Activated T-cell treated with anti-CD3 and anti-CD28 coated beads, Interleukin-2, amount 50 U/mL, for 4 hours (primary cell): ENCODE measurements at regions not wholly inside any gene's neighbourhood (a gene's known extent, or its start where the extent isn't known, plus 50 kb on each side); places are given as distances from the start of the nearest gene placed in this dataset.
"Not testable (repeated sequence)": the region's sequence is repeated elsewhere in the genome, so short reads cannot be mapped to it uniquely, and the experiment has no call there.

Experiments used
- ATAC-seq, 2 donors: fragments of 200-7000 bp; cut with Tn5 transposase; one replicate each; pipeline ENCODE4 v1.10.0; 2021
- DNase-seq: peaks from one replicate; pipeline ENCODE4 v3.0.0-alpha.2; 2020
- H3K27me3 Mint-ChIP-seq: one replicate; pipeline ENCODE4 v1.8.0; 2021; ENCODE audit warnings: low read depth, mixed read lengths
- H3K36me3 Mint-ChIP-seq: one replicate; pipeline ENCODE4 v1.8.0; 2022; ENCODE audit warnings: mixed read lengths; ENCODE audit not compliant: insufficient read depth
- H3K4me1 Mint-ChIP-seq: one replicate; pipeline ENCODE4 v1.8.0; 2021; ENCODE audit warnings: low read depth, mixed read lengths
- H3K4me3 Mint-ChIP-seq: one replicate; pipeline ENCODE4 v1.8.0; 2021; ENCODE audit warnings: mild to moderate bottlenecking, moderate library complexity, mixed read lengths
- H3K9me3 Mint-ChIP-seq: one replicate; pipeline ENCODE4 v1.8.0; 2021; ENCODE audit warnings: mixed read lengths

- no peak for DNase-seq
- no peaks in the 10 kb centered on the region for H3K27me3 Mint-ChIP-seq
- H3K36me3 Mint-ChIP-seq: no peaks in the 10 kb centered on the region
- ATAC-seq: no peak
- no peak overlapping the region for H3K4me3 Mint-ChIP-seq
- H3K4me1 Mint-ChIP-seq: no peaks in the 10 kb centered on the region
- peaks cover 3% of the 10 kb centered on the region for H3K9me3 Mint-ChIP-seq
These were observed 820.1 kb downstream of the TMTC2 start for GRCh38 chr12:83506841-83507240.

DNA sequence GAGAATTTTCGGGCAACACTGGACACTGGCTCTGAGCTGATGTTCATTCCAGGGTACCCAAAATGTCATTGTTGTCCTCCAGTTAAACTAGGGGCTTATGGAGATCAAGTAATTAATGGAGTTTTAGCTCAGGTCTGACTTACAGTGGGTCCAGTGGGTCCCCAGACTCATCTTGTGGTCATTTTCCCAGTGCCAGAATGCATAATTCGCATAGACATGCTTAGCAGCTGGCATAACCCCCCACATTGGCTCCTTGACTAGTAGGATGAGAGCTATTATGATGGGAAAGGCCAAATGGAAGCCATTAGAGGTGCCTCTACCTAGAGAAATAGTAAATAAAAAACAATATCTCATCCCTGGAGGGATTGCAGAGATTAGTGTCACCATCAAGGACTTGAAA lies 818.9 kb downstream of the TMTC2 start:
- DNase-seq (no peak), ATAC-seq (no peak)
- H3K9me3 Mint-ChIP-seq: peaks cover 8% of the 10 kb centered on the region
- no peaks in the 10 kb centered on the region for H3K27me3 Mint-ChIP-seq
- no peak overlapping the region for H3K4me3 Mint-ChIP-seq
- H3K4me1 Mint-ChIP-seq: no peaks in the 10 kb centered on the region
- no peaks in the 10 kb centered on the region for H3K36me3 Mint-ChIP-seq

GRCh38 chr12:83499894-83500293 lies 813.2 kb downstream of the TMTC2 start:
- H3K27me3 Mint-ChIP-seq, ATAC-seq, H3K4me3 Mint-ChIP-seq, H3K4me1 Mint-ChIP-seq, H3K9me3 Mint-ChIP-seq, DNase-seq, H3K36me3 Mint-ChIP-seq: not testable (repeated sequence)

- DNase-seq (no peak), ATAC-seq (no peak)
- Mint-ChIP-seq H3K9me3 (no peaks in the 10 kb centered on the region), H3K27me3 (no peaks in the 10 kb centered on the region), H3K4me3 (no peak overlapping the region), H3K4me1 (no peaks in the 10 kb centered on the region), H3K36me3 (no peaks in the 10 kb centered on the region)
These were observed 791.0 kb downstream of the TMTC2 start for GRCh38 chr12:83477696-83478095.

DNA sequence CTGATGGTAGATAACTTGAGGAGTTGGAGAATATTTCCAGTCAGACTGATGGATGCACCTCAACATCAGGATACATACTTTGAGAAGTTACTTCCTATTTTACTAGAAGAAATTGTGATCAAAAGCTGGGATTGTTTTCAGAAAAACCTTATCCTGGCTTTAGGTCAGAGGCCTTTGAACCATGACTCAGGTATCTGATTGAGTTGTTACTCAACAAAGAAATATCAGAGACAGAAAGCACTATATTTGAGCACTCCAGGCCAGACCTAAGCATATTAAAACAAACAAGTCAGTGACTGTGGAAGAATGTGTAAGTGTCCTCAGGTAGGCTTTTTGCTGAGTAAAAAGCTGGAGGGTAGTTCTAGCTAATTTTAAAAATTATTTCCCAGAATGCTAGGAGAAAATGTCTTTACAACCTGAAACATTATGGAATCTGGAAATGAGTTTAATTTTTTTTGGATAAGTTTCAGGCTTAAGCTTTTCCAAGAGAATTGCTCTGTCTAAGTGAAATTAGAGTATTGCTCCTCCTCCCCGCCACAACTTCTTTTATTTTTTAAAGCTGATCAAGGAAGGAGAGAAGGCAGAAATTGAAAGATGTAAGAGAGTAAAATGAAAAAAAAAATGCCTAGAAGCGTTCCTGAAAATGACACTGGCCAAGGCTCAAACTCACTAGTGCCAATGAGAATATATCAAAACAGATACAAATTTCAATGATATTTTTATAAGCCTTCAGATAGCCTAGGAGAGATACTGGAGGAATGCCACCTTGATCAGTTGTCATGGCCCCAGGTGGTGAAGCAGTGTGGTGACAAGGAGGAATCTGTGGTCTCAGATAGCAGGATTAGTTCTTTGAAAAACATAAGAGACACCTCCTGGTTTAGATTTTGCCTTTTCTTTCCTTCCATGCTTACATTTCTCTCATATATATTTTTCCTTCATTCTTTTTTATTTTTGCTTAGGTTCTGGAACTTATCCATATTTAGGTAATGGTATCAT lies 790.3 kb downstream of the TMTC2 start:
- H3K4me3 Mint-ChIP-seq: no peak overlapping the region
- no peaks in the 10 kb centered on the region for H3K36me3 Mint-ChIP-seq
- ATAC-seq (no peak), DNase-seq (no peak)
- H3K4me1 Mint-ChIP-seq: no peaks in the 10 kb centered on the region
- H3K9me3 Mint-ChIP-seq: no peaks in the 10 kb centered on the region
- no peaks in the 10 kb centered on the region for H3K27me3 Mint-ChIP-seq

DNA sequence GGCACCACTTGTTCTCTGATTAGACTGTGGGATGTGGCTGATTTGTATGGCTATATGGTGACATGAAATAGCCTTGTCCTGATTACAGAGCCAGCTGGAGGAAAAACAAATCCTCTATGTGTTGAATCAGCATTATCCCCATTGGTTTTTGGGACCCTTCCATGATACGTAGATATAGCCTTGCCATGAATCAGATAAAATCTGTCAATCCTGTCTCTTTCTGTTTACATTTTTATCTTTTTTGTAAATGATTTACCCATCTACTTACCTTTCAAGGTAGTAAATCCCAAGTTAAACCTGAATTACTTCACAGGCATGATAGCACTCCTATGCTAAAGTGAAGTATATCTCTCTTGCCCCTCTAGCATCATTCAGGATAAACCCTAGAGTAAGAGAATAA lies 789.3 kb downstream of the TMTC2 start:
- Mint-ChIP-seq H3K4me3 (no peak overlapping the region), H3K4me1 (no peaks in the 10 kb centered on the region), H3K9me3 (no peaks in the 10 kb centered on the region), H3K27me3 (no peaks in the 10 kb centered on the region), H3K36me3 (no peaks in the 10 kb centered on the region)
- no peak for ATAC-seq
- no peak for DNase-seq

DNA sequence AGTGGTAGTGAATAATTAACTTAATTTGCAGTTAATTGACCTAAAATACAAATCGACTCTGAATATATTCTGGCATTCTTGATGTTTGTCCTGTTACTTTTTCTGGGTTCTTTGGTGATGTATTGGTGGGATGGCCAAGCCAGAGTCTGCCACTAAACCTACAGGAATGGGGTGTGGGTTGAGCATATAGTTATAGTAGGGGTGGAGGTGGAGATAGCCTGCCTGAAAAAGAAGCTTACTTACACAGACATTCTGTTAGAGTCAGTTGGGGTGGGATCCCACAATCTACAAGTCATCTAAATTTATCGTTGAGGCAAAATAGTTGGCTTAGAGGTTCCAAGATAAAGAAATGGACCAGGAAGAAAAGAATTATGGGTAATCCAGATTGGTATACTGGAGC lies 787.7 kb downstream of the TMTC2 start:
- Mint-ChIP-seq H3K36me3 (no peaks in the 10 kb centered on the region), H3K9me3 (no peaks in the 10 kb centered on the region), H3K27me3 (no peaks in the 10 kb centered on the region), H3K4me3 (no peak overlapping the region), H3K4me1 (no peaks in the 10 kb centered on the region)
- ATAC-seq: no peak
- DNase-seq: no peak

DNA sequence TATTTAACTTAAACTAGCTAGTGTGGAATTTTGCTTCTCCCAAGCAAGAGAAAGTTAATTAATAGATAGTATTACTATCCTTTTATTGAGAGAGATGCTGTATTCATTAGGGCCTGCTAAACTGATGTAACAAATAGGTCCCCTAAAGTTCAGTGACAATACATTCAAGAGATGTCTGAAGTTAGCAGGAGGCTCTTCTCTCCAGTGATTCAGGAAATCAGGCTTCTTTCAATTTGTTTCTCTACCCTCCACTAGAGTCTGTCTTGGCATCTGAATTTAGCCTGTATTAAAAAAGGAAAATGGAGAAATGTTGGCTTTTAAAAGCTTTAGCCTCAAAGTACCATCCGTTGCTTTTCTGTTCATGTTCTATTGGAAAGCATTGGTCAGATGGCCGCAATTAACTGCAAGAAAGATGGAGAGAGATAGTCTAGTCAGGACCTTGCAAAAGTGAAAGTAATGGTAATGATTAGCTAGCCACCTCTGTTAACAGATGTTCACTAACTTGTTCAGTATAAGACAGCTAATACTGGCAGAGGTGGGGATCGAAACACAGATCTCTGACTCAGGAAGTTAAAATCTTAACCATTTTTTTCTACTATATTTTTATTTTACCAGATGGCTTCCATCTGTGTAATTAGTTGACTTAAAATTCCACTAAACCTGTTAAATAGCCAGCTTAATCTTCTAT lies 786.8 kb downstream of the TMTC2 start:
- Mint-ChIP-seq H3K4me1 (no peaks in the 10 kb centered on the region), H3K4me3 (no peak overlapping the region), H3K27me3 (no peaks in the 10 kb centered on the region), H3K36me3 (no peaks in the 10 kb centered on the region), H3K9me3 (no peaks in the 10 kb centered on the region)
- no peak for ATAC-seq
- DNase-seq: no peak

GRCh38 chr12:83472772-83473171 lies 786.1 kb downstream of the TMTC2 start:
- ATAC-seq: no peak
- Mint-ChIP-seq H3K4me3 (no peak overlapping the region), H3K27me3 (no peaks in the 10 kb centered on the region), H3K36me3 (no peaks in the 10 kb centered on the region), H3K4me1 (no peaks in the 10 kb centered on the region), H3K9me3 (no peaks in the 10 kb centered on the region)
- no peak for DNase-seq

DNA sequence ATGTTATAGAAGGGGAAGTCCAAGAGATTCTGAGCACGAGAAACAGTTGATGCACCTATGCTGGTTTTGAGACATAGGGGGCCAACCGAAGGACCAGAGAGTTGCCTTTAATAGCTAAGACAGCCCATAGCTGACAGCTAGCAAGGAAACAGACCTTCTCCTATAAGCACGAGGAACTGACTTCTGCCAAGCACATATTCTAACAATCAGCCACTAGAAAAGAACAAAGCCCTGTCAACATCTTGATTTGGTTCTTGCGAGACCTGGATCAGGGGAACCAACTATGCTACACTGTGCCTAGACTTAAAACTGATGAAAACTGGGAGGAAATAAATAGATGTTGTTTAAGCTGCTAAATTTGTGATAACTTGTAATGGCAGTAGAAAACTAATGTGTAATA lies 785.6 kb downstream of the TMTC2 start:
- no peaks in the 10 kb centered on the region for H3K36me3 Mint-ChIP-seq
- ATAC-seq (no peak), DNase-seq (no peak)
- H3K4me3 Mint-ChIP-seq: no peak overlapping the region
- H3K9me3 Mint-ChIP-seq: no peaks in the 10 kb centered on the region
- H3K27me3 Mint-ChIP-seq: no peaks in the 10 kb centered on the region
- H3K4me1 Mint-ChIP-seq: no peaks in the 10 kb centered on the region

GRCh38 chr12:83471341-83471740 lies 784.6 kb downstream of the TMTC2 start:
- Mint-ChIP-seq H3K4me1 (no peaks in the 10 kb centered on the region), H3K27me3 (no peaks in the 10 kb centered on the region), H3K9me3 (no peaks in the 10 kb centered on the region), H3K4me3 (no peak overlapping the region), H3K36me3 (no peaks in the 10 kb centered on the region)
- ATAC-seq: no peak
- no peak for DNase-seq

GRCh38 chr12:83470749-83471148 lies 784.0 kb downstream of the TMTC2 start:
- H3K27me3 Mint-ChIP-seq: no peaks in the 10 kb centered on the region
- H3K4me1 Mint-ChIP-seq: no peaks in the 10 kb centered on the region
- H3K36me3 Mint-ChIP-seq: no peaks in the 10 kb centered on the region
- no peaks in the 10 kb centered on the region for H3K9me3 Mint-ChIP-seq
- DNase-seq: no peak
- no peak for ATAC-seq
- H3K4me3 Mint-ChIP-seq: no peak overlapping the region

DNA sequence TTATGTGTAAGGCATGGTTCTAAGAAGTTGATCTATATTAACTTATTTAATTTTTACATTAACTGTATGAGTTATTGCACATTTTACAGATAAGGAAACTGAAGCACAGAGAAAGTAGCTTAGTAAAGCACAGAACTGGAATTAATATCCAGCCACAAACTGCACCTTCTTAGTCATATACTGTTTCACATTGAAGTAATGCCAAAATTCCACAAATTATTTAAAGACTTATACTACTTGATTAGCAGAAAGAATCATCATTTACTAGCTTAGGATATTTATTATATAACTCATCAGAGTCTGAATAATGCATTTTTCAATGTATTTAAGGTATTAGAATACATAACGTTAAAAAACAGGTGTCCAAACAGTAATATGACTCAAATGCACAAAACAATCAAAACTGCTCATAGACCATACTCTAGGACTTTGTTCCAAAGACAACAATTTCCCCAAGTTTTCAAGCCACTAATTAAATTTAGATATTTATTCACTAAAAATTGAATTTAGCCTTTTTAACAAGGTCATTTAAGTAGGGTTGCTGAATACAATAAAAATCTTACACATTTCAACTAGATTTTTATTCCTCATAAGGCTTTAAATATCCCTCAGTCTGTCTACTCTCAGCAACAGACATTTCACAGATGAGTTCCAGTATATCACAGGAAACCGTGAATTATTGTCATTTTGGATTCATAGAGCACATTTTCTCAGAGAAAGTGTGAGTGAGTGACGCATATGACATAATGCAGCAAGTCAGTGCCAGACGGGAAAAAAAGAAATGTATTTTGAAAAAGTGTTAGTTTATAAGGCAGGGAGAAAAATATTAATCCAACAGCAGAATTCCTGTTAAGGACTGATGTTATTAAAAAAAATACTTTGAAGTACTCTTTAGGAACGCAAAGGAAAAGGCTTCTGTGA lies 782.5 kb downstream of the TMTC2 start:
- Mint-ChIP-seq H3K4me3 (no peak overlapping the region), H3K9me3 (no peaks in the 10 kb centered on the region)
- ATAC-seq: no peak

DNA sequence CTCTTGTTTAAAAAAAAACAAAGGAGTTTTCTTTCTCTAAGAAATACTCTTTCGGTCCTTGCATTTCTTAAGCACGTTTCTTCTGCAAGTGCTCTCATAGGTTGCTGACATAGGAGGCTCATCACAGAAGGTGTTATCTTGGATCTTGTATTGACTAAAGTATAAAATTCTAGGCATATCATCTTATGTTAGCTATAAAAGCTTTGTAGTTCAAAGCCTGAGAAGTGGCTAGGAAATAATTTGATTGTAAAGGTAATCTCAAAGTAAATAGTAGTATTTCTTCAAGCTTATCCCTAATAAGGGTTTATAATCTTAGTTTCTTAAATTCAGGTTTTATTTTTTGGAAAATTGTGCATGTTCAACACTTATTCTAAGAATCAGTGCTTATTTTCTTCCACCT lies 778.9 kb downstream of the TMTC2 start:
- ATAC-seq: no peak
- no peaks in the 10 kb centered on the region for H3K4me1 Mint-ChIP-seq

More for the DNA sequence above, 782.5 kb downstream of the TMTC2 start:
- H3K27me3 Mint-ChIP-seq: no peaks in the 10 kb centered on the region
- H3K4me1 Mint-ChIP-seq: no peaks in the 10 kb centered on the region
- no peak for DNase-seq
- no peaks in the 10 kb centered on the region for H3K36me3 Mint-ChIP-seq

More for the DNA sequence above, 778.9 kb downstream of the TMTC2 start:
- H3K36me3 Mint-ChIP-seq: no peaks in the 10 kb centered on the region
- no peaks in the 10 kb centered on the region for H3K9me3 Mint-ChIP-seq
- no peak overlapping the region for H3K4me3 Mint-ChIP-seq
- H3K27me3 Mint-ChIP-seq: no peaks in the 10 kb centered on the region
- no peak for DNase-seq
